ENCODE measurements at regions not wholly inside any gene's neighbourhood (a gene's known extent, or its start where the extent isn't known, plus 50 kb on each side); places are given as distances from the start of the nearest gene placed in this dataset.
"Not testable (repeated sequence)": the region's sequence is repeated elsewhere in the genome, so short reads cannot be mapped to it uniquely, and the experiment has no call there.

DNA sequence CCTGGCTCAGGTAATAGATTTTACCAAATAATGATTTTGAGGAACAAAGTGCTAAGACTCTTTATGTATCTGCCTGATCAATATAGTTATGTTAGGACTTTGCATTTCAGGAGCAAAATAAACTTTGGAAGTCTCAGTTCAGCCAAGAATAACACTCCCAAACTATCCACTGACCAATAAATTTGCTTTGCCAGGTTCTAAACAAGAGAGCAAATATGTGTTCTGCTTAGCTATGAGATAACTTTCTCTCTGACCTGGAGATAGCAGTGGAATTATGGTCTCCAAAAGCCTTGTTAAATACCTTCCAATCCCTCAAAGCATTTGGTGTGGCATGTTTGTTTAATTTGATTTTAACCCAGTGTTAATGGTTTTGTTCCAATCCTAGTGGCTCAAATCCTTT, 1541.1 kb downstream of the FAM181B start:
- no peaks in the 10 kb centered on the region for H3K27me3 ChIP-seq (ENCODE audit: control insufficient read depth, insufficient read depth, low read length)
- H3K27ac ChIP-seq (ENCODE audit: low read length), result no peak overlapping the region

DNA sequence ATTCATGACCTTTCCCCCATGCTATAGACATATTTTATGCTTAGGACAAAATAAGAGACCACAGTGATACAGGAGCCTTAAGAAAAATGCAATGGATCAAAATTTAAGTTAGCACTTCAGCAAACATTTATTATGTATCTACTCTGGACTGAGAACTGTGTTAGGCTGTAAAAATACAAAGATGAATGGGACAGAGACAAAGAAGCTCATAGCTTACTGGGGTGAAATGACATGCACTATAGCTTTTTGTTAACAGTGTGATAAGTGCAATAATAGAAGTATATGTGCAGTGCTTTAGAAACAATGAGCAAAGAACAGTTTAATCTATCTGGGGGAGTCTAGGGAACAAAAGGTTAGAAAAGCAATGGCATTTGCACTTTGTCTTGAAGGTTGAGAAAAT, 1543.1 kb downstream of the FAM181B start:
- H3K4me3 ChIP-seq (ENCODE audit: low read length), result no peak overlapping the region
- no peaks in the 10 kb centered on the region for H3K9me3 ChIP-seq (ENCODE audit: control insufficient read depth, low read depth, low read length)
- no peaks in the 10 kb centered on the region for H3K27me3 ChIP-seq (ENCODE audit: control insufficient read depth, insufficient read depth, low read length)
- no peak overlapping the region for H3K9ac ChIP-seq (ENCODE audit: low read length)
- H3K36me3 ChIP-seq (ENCODE audit: control insufficient read depth, low read depth, low read length), result no peaks in the 10 kb centered on the region
- H3K27ac ChIP-seq (ENCODE audit: low read length), result no peak overlapping the region
- H3K4me1 ChIP-seq (ENCODE audit: control insufficient read depth, low read depth, low read length), result no peaks in the 10 kb centered on the region

More for the DNA sequence above, 1541.1 kb downstream of the FAM181B start:
- Histone ChIP-seq H3K36me3 (ENCODE audit: control insufficient read depth, low read depth, low read length) (no peaks in the 10 kb centered on the region), H3K4me3 (ENCODE audit: low read length) (no peak overlapping the region), H3K9me3 (ENCODE audit: control insufficient read depth, low read depth, low read length) (no peaks in the 10 kb centered on the region), H3K4me1 (ENCODE audit: control insufficient read depth, low read depth, low read length) (no peaks in the 10 kb centered on the region), H3K9ac (ENCODE audit: low read length) (no peak overlapping the region)

DNA sequence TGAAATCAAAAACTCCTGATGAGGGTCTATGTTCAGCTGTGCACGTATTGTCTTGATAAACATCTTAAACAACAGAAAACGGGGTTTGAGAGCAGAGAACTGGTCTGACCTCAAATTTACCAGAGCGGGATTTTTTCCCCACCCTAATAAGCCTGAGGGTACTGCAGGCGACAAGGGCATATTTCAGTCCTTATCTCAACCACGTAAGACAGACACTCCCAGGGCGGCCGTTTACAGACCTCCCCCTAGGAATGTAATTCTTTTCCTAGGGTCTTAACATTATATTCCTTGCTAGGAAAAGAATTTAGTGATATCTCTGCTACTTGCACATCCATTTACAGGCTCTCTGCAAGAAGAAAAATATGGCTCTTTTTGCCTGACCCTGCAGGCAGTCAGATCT, 1546.6 kb downstream of the FAM181B start:
- H3K9ac ChIP-seq (ENCODE audit: low read length); H3K9me3 ChIP-seq (ENCODE audit: control insufficient read depth, low read depth, low read length); H3K27ac ChIP-seq (ENCODE audit: low read length); H3K27me3 ChIP-seq (ENCODE audit: control insufficient read depth, insufficient read depth, low read length); H3K4me3 ChIP-seq (ENCODE audit: low read length); H3K36me3 ChIP-seq (ENCODE audit: control insufficient read depth, low read depth, low read length); H3K4me1 ChIP-seq (ENCODE audit: control insufficient read depth, low read depth, low read length): not testable (repeated sequence)

DNA sequence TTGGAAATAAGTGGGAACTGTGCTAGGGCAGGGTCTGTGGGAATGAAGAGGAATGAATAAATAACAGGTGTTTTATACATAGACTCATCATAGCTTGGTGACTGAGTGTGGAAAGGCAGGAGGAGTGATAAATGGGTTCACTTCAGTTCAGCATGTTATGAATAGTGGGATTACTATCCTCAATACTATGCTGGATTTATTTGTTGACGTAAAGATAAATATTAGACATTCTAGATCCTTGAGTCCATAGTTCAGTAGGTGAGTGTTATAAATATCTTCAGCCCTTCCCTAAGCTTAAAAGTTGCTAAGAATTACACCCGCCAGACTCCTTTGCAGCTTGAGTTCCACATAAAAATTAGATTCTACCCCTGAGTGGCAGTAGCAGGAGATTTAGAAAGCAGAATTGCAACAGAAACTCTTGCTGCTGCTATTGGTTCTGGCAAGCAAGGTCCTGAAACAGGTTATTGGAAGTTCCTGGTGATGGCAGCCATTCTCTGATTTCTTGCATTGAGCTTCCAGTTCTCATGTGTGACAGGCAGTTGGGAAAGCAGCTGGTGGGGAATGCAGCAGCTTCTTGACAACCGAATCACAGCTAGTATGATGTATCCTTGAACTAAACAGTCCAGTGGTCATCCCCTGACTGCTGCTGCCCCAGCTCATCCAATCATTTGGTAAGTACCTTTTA, 1558.9 kb downstream of the FAM181B start:
- Histone ChIP-seq H3K27me3 (ENCODE audit: control insufficient read depth, insufficient read depth, low read length) (no peaks in the 10 kb centered on the region), H3K36me3 (ENCODE audit: control insufficient read depth, low read depth, low read length) (no peaks in the 10 kb centered on the region), H3K4me3 (ENCODE audit: low read length) (no peak overlapping the region), H3K9ac (ENCODE audit: low read length) (no peak overlapping the region), H3K4me1 (ENCODE audit: control insufficient read depth, low read depth, low read length) (no peaks in the 10 kb centered on the region), H3K9me3 (ENCODE audit: control insufficient read depth, low read depth, low read length) (no peaks in the 10 kb centered on the region), H3K27ac (ENCODE audit: low read length) (no peak overlapping the region)

DNA sequence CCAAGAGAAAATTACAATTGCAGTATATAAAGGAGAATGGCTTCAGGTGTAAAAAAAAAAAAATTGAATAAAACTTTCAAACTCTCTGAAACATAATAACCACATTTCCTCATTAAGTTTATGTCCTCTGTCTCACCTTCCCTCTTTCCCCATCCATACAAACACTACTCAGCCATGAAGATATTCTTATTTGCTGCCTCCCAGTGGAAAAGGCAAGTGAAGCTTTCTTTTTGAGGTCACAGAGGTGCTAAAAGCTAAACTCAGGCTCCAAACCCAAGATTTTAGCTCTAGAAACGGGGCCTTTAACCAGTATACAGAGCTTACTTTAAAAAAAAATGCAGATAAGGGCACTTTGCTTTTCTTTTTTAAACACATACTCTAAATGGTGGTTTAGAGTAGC, 1568.5 kb downstream of the FAM181B start:
- H3K36me3 ChIP-seq (ENCODE audit: control insufficient read depth, low read depth, low read length), result no peaks in the 10 kb centered on the region
- H3K4me1 ChIP-seq (ENCODE audit: control insufficient read depth, low read depth, low read length), result no peaks in the 10 kb centered on the region
- no peak overlapping the region for H3K9ac ChIP-seq (ENCODE audit: low read length)
- H3K27ac ChIP-seq (ENCODE audit: low read length), result no peak overlapping the region
- H3K9me3 ChIP-seq (ENCODE audit: control insufficient read depth, low read depth, low read length), result no peaks in the 10 kb centered on the region
- H3K27me3 ChIP-seq (ENCODE audit: control insufficient read depth, insufficient read depth, low read length), result no peaks in the 10 kb centered on the region
- no peak overlapping the region for H3K4me3 ChIP-seq (ENCODE audit: low read length)

DNA sequence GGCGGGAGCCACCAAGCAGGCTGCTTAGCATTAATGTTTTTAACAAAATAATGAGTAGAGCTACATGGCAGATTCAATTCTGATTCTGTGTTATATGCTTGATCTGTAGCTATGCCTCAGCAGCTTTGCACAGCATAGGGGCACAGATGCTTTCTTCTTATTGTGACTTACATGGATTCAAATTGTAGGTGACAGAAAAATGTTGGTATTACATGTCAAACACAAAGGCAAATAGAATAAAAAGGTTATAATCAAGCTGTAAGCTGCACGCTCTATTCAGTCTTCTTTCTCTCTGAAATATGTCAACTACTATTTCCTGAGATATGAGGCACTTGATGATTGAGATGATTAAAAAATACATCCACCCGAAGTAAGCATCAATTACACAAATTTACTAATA, 1573.8 kb downstream of the FAM181B start:
- Histone ChIP-seq H3K27me3 (ENCODE audit: control insufficient read depth, insufficient read depth, low read length) (no peaks in the 10 kb centered on the region), H3K4me3 (ENCODE audit: low read length) (no peak overlapping the region)

DNA sequence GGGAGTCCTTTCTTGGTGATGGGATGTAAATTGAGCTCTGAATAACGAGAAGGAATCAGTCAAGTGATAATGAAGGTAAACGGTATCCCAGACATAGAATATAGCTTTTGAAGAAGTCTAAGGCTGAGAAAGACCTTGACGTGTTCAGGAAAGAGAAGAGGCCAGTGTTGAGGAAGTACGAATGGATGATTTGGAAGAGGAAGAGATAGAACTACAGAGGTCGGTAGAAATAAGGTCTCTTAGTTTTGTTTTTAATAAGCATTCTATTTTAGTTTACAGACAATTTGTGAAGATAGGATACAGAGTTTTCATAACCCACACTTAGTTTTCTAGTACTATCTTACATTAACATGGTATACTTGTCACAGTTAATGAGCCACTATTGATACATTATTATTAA, 1598.1 kb downstream of the FAM181B start:
- Histone ChIP-seq H3K4me3 (ENCODE audit: low read length) (no peak overlapping the region), H3K27me3 (ENCODE audit: control insufficient read depth, insufficient read depth, low read length) (no peaks in the 10 kb centered on the region), H3K27ac (ENCODE audit: low read length) (no peak overlapping the region), H3K36me3 (ENCODE audit: control insufficient read depth, low read depth, low read length) (no peaks in the 10 kb centered on the region), H3K4me1 (ENCODE audit: control insufficient read depth, low read depth, low read length) (no peaks in the 10 kb centered on the region), H3K9ac (ENCODE audit: low read length) (no peak overlapping the region), H3K9me3 (ENCODE audit: control insufficient read depth, low read depth, low read length) (no peaks in the 10 kb centered on the region)

More for the DNA sequence above, 1573.8 kb downstream of the FAM181B start:
- no peaks in the 10 kb centered on the region for H3K4me1 ChIP-seq (ENCODE audit: control insufficient read depth, low read depth, low read length)
- H3K27ac ChIP-seq (ENCODE audit: low read length), result no peak overlapping the region
- no peaks in the 10 kb centered on the region for H3K9me3 ChIP-seq (ENCODE audit: control insufficient read depth, low read depth, low read length)
- no peaks in the 10 kb centered on the region for H3K36me3 ChIP-seq (ENCODE audit: control insufficient read depth, low read depth, low read length)
- no peak overlapping the region for H3K9ac ChIP-seq (ENCODE audit: low read length)

DNA sequence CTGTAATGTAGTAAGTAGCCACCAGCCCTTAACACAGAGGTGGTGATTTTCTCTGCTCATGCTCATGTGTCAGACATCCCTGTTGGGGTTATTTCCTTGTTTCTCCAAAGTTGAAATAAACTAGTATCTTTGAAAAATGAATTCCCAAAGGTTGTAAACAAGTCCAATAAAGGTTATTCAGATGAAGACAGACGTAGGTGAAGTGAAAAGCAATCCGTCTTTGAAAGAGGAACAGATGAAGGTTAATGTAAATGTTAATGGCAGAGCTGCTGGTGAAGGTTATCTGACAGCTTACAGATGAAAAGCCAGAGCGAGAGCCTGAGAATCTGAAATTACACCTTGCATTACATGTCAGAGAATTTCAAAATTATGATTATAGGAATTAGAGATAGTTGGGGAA, 1604.0 kb downstream of the FAM181B start:
- Histone ChIP-seq H3K9ac (ENCODE audit: low read length) (no peak overlapping the region), H3K4me3 (ENCODE audit: low read length) (no peak overlapping the region), H3K36me3 (ENCODE audit: control insufficient read depth, low read depth, low read length) (no peaks in the 10 kb centered on the region), H3K4me1 (ENCODE audit: control insufficient read depth, low read depth, low read length) (no peaks in the 10 kb centered on the region), H3K9me3 (ENCODE audit: control insufficient read depth, low read depth, low read length) (no peaks in the 10 kb centered on the region), H3K27ac (ENCODE audit: low read length) (no peak overlapping the region), H3K27me3 (ENCODE audit: control insufficient read depth, insufficient read depth, low read length) (no peaks in the 10 kb centered on the region)

DNA sequence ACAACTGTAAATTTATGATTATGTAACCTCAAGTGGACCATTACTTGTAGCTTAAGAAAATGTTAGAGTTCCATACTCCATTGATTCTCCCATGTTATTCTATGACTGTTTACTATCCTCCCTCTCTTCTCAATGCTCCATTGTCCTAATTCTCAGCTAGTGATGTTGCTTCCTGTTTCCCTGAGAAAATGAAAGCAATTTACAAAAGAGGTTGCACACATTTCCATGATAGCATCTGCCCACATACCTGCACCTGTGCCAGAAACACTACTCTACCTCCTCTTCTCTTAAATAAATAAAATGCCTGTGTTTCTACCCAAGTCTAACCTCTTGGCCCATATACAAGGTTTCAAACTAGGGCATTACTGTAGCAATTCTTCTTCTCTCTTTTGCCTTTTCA, 1620.9 kb downstream of the FAM181B start:
- Histone ChIP-seq H3K4me1 (ENCODE audit: control insufficient read depth, low read depth, low read length) (no peaks in the 10 kb centered on the region), H3K27ac (ENCODE audit: low read length) (no peak overlapping the region), H3K36me3 (ENCODE audit: control insufficient read depth, low read depth, low read length) (no peaks in the 10 kb centered on the region), H3K9me3 (ENCODE audit: control insufficient read depth, low read depth, low read length) (no peaks in the 10 kb centered on the region), H3K9ac (ENCODE audit: low read length) (no peak overlapping the region), H3K4me3 (ENCODE audit: low read length) (no peak overlapping the region), H3K27me3 (ENCODE audit: control insufficient read depth, insufficient read depth, low read length) (no peaks in the 10 kb centered on the region)

DNA sequence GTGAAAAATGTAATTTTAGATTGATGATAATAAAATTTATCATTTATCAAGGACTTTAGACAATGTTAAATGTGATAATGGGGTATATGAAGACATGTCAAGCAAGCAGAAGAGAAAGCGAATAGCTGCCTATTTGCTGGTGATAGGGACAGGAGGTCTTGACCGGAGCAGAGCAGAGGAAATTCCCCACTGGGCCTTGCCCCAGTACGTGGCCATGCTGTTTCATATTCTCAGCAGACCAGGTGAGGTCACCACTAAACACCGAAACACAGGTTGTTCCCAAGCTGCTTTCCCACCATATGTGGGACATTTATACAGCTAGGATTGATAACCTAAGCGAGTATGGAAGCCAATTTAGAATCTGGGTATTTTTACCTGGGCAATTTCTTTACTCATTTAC, 1629.6 kb downstream of the FAM181B start:
- H3K4me1 ChIP-seq (ENCODE audit: control insufficient read depth, low read depth, low read length), result peaks cover 6% of the 10 kb centered on the region
- no peaks in the 10 kb centered on the region for H3K27me3 ChIP-seq (ENCODE audit: control insufficient read depth, insufficient read depth, low read length)
- H3K9me3 ChIP-seq (ENCODE audit: control insufficient read depth, low read depth, low read length), result no peaks in the 10 kb centered on the region
- no peak overlapping the region for H3K4me3 ChIP-seq (ENCODE audit: low read length)
- no peak overlapping the region for H3K9ac ChIP-seq (ENCODE audit: low read length)
- no peaks in the 10 kb centered on the region for H3K36me3 ChIP-seq (ENCODE audit: control insufficient read depth, low read depth, low read length)
- no peak overlapping the region for H3K27ac ChIP-seq (ENCODE audit: low read length)

DNA sequence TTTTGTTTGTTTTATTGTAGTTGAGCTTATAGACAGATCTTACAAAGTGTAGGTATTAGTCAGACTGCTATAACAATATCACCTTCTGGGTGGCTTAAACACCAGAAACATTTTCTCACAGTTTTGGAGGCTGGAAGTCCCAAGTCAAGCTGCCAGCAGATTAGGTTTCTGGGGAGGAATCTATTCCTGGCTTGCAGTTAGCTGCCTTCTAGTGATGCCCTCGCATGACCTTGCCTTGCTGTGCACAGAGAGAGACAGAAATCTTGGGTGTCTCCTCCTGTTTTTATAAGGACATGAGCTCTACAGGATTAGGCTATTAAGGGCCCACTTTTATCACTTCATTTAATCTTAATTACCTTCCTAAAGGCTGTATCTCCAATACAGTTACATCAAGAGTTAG, 1635.2 kb downstream of the FAM181B start:
- no peaks in the 10 kb centered on the region for H3K36me3 ChIP-seq (ENCODE audit: control insufficient read depth, low read depth, low read length)
- no peaks in the 10 kb centered on the region for H3K27me3 ChIP-seq (ENCODE audit: control insufficient read depth, insufficient read depth, low read length)
- no peaks in the 10 kb centered on the region for H3K9me3 ChIP-seq (ENCODE audit: control insufficient read depth, low read depth, low read length)

DNA sequence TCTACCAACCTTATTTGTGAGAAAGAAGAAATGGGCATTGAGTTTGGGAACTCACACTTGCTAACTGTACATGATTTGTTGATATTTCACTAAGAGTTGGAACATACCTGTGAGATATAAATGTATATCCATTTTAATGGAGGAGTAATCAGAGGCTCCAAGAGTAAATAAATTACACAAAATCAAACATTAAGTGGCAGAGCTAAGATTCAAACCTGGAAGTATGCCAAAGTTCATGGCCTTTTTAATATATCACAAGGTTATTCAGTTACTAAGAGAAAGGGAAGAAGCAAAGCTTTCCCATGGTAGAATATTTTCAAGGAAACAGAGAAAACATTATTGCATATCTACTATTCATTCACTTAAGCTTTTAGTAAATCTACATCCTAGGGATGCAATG, 1641.1 kb downstream of the FAM181B start:
- H3K27ac ChIP-seq (ENCODE audit: low read length), result no peak overlapping the region
- H3K4me1 ChIP-seq (ENCODE audit: control insufficient read depth, low read depth, low read length), result no peaks in the 10 kb centered on the region
- H3K9me3 ChIP-seq (ENCODE audit: control insufficient read depth, low read depth, low read length), result no peaks in the 10 kb centered on the region
- no peaks in the 10 kb centered on the region for H3K27me3 ChIP-seq (ENCODE audit: control insufficient read depth, insufficient read depth, low read length)
- no peaks in the 10 kb centered on the region for H3K36me3 ChIP-seq (ENCODE audit: control insufficient read depth, low read depth, low read length)
- no peak overlapping the region for H3K4me3 ChIP-seq (ENCODE audit: low read length)
- no peak overlapping the region for H3K9ac ChIP-seq (ENCODE audit: low read length)

More for the DNA sequence above, 1635.2 kb downstream of the FAM181B start:
- no peak overlapping the region for H3K27ac ChIP-seq (ENCODE audit: low read length)
- no peaks in the 10 kb centered on the region for H3K4me1 ChIP-seq (ENCODE audit: control insufficient read depth, low read depth, low read length)
- H3K9ac ChIP-seq (ENCODE audit: low read length), result no peak overlapping the region
- H3K4me3 ChIP-seq (ENCODE audit: low read length), result no peak overlapping the region
